PC-9 (cell line): ENCODE measurements at regions not wholly inside any gene's neighbourhood (a gene's known extent, or its start where the extent isn't known, plus 50 kb on each side); places are given as distances from the start of the nearest gene placed in this dataset.

Experiments used
- EZH2 ChIP-seq: fragments of 200-600 bp; sonication (generic); IDR thresholded peaks from 2 replicates; pipeline ENCODE4 v1.8.0; 2017; ENCODE audit warnings: antibody characterized with exemption, low read depth
- TF ChIP-seq, protein P1 (sequence below): fragments of 200-600 bp; sonication (generic); conservative IDR thresholded peaks from 2 replicates; pipeline ENCODE4 v1.6.1; 2017; ENCODE audit warnings: mixed run types, antibody characterized with exemption, mild to moderate bottlenecking, moderate library complexity

DNA sequence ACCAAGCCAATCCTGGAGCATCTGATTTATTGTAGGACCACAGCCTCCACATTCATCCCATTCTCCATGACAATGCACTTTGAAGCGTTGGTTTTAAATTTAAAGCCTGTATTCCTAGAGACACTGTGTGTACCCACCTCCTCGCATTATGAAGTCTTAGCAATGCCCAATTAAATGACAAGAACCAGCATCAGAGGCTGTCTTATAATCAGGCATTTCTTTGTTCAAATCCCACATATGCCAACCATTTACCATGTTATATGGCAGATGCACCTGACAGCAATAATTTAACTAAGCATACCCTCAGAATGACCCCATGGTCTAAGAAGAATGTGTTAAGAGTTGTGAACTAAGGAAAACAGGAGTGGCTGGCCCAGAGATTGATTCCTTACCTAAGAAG is 188.2 kb downstream of the IPMK start:
- TF ChIP-seq, protein P1, sequence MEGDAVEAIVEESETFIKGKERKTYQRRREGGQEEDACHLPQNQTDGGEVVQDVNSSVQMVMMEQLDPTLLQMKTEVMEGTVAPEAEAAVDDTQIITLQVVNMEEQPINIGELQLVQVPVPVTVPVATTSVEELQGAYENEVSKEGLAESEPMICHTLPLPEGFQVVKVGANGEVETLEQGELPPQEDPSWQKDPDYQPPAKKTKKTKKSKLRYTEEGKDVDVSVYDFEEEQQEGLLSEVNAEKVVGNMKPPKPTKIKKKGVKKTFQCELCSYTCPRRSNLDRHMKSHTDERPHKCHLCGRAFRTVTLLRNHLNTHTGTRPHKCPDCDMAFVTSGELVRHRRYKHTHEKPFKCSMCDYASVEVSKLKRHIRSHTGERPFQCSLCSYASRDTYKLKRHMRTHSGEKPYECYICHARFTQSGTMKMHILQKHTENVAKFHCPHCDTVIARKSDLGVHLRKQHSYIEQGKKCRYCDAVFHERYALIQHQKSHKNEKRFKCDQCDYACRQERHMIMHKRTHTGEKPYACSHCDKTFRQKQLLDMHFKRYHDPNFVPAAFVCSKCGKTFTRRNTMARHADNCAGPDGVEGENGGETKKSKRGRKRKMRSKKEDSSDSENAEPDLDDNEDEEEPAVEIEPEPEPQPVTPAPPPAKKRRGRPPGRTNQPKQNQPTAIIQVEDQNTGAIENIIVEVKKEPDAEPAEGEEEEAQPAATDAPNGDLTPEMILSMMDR = no peak
- no peak for TF ChIP-seq EZH2
